Central memory CD8-positive, alpha-beta T cell (primary cell): ENCODE measurements at regions not wholly inside any gene's neighbourhood (a gene's known extent, or its start where the extent isn't known, plus 50 kb on each side); places are given as distances from the start of the nearest gene placed in this dataset.

ENCODE experiments used
- ATAC-seq: fragments of 150-1000 bp; cut with Tn5 transposase; replicated peaks from 2 replicates; pipeline ENCODE4 v1.10.0; 2022; ENCODE audit warnings: mild to moderate bottlenecking, moderate FRiP score, moderate number of reproducible peaks; ENCODE audit not compliant: poor library complexity, severe bottlenecking; ENCODE audit errors: extremely low read depth
- DNase-seq, 2 donors: peaks; one replicate each; pipeline ENCODE4 v3.0.0; 2021; ENCODE audit warnings: low spot score in 2 of 2
- H3K27ac Mint-ChIP-seq: one replicate; pipeline ENCODE4 v1.8.0; 2022; ENCODE audit warnings: low read depth, mild to moderate bottlenecking, moderate library complexity, mixed read lengths
- H3K27me3 Mint-ChIP-seq: one replicate; pipeline ENCODE4 v1.8.0; 2022; ENCODE audit warnings: mixed read lengths
- H3K36me3 Mint-ChIP-seq: one replicate; pipeline ENCODE4 v1.8.0; 2022; ENCODE audit warnings: mild to moderate bottlenecking, moderate library complexity, mixed read lengths; ENCODE audit not compliant: insufficient read depth
- H3K4me1 Mint-ChIP-seq: one replicate; pipeline ENCODE4 v1.8.0; 2022; ENCODE audit warnings: mixed read lengths
- H3K4me3 Mint-ChIP-seq: one replicate; pipeline ENCODE4 v1.8.0; 2022; ENCODE audit warnings: mild to moderate bottlenecking, moderate library complexity, mixed read lengths
- H3K9me3 Mint-ChIP-seq: one replicate; pipeline ENCODE4 v1.8.0; 2022; ENCODE audit warnings: mixed read lengths

GRCh38 chr1:38625939-38626338 is 233.6 kb downstream of the RRAGC start:
- Mint-ChIP-seq H3K4me1 (no peaks in the 10 kb centered on the region), H3K36me3 (peaks cover 1% of the 10 kb centered on the region), H3K9me3 (no peaks in the 10 kb centered on the region), H3K27me3 (peaks cover 32% of the 10 kb centered on the region), H3K4me3 (no peak overlapping the region), H3K27ac (no peak overlapping the region)
- DNase-seq (no peak), ATAC-seq (no peak)

GRCh38 chr1:38624336-38625039 is 235.1 kb downstream of the RRAGC start:
- Mint-ChIP-seq H3K9me3 (no peaks in the 10 kb centered on the region), H3K4me1 (no peaks in the 10 kb centered on the region), H3K4me3 (no peak overlapping the region), H3K36me3 (no peaks in the 10 kb centered on the region), H3K27ac (no peak overlapping the region), H3K27me3 (peaks cover 28% of the 10 kb centered on the region)
- ATAC-seq, result no peak
- DNase-seq, result no peak

GRCh38 chr1:38623529-38623928 is 236.0 kb downstream of the RRAGC start:
- no peak overlapping the region for H3K4me3 Mint-ChIP-seq
- DNase-seq, result no peak
- no peaks in the 10 kb centered on the region for H3K4me1 Mint-ChIP-seq
- ATAC-seq, result no peak
- H3K27ac Mint-ChIP-seq, result no peak overlapping the region
- H3K9me3 Mint-ChIP-seq, result no peaks in the 10 kb centered on the region
- H3K36me3 Mint-ChIP-seq, result no peaks in the 10 kb centered on the region
- H3K27me3 Mint-ChIP-seq, result peaks cover 35% of the 10 kb centered on the region

GRCh38 chr1:38622197-38622596 is 237.4 kb downstream of the RRAGC start:
- Mint-ChIP-seq H3K27ac (no peak overlapping the region), H3K27me3 (peaks cover 37% of the 10 kb centered on the region), H3K36me3 (no peaks in the 10 kb centered on the region), H3K4me1 (no peaks in the 10 kb centered on the region), H3K9me3 (no peaks in the 10 kb centered on the region), H3K4me3 (no peak overlapping the region)
- DNase-seq, result no peak
- ATAC-seq, result no peak

- H3K4me1 Mint-ChIP-seq, result no peaks in the 10 kb centered on the region
Observed at GRCh38 chr1:38616846-38617245, 242.7 kb downstream of the RRAGC start.

GRCh38 chr1:38615680-38616079 is 243.9 kb downstream of the RRAGC start:
- DNase-seq, result no peak
- Mint-ChIP-seq H3K4me3 (no peak overlapping the region), H3K27ac (no peak overlapping the region), H3K27me3 (peaks cover 75% of the 10 kb centered on the region), H3K4me1 (no peaks in the 10 kb centered on the region), H3K36me3 (no peaks in the 10 kb centered on the region), H3K9me3 (peaks cover 10% of the 10 kb centered on the region)
- no peak for ATAC-seq

More at GRCh38 chr1:38616846-38617245, 242.7 kb downstream of the RRAGC start:
- Mint-ChIP-seq H3K27me3 (peaks cover 63% of the 10 kb centered on the region), H3K9me3 (peaks cover 10% of the 10 kb centered on the region), H3K4me3 (no peak overlapping the region), H3K27ac (no peak overlapping the region), H3K36me3 (no peaks in the 10 kb centered on the region)
- ATAC-seq (no peak), DNase-seq (no peak)

GRCh38 chr1:38614861-38615260 is 244.7 kb downstream of the RRAGC start:
- Mint-ChIP-seq H3K36me3 (no peaks in the 10 kb centered on the region), H3K4me3 (no peak overlapping the region), H3K27me3 (peaks cover 83% of the 10 kb centered on the region), H3K27ac (no peak overlapping the region), H3K9me3 (peaks cover 10% of the 10 kb centered on the region), H3K4me1 (no peaks in the 10 kb centered on the region)
- DNase-seq (no peak), ATAC-seq (no peak)

- H3K36me3 Mint-ChIP-seq, result no peaks in the 10 kb centered on the region
- H3K4me3 Mint-ChIP-seq, result no peak overlapping the region
- no peak overlapping the region for H3K27ac Mint-ChIP-seq
- ATAC-seq, result no peak
- peaks cover 86% of the 10 kb centered on the region for H3K27me3 Mint-ChIP-seq
- no peak for DNase-seq
- peaks cover 10% of the 10 kb centered on the region for H3K9me3 Mint-ChIP-seq
- H3K4me1 Mint-ChIP-seq, result no peaks in the 10 kb centered on the region
Observed at GRCh38 chr1:38613996-38614395, 245.6 kb downstream of the RRAGC start.

GRCh38 chr1:38612951-38613350 is 246.6 kb downstream of the RRAGC start:
- H3K4me3 Mint-ChIP-seq, result no peak overlapping the region
- peaks cover 84% of the 10 kb centered on the region for H3K27me3 Mint-ChIP-seq

GRCh38 chr1:38611664-38612211 is 247.8 kb downstream of the RRAGC start:
- DNase-seq (no peak), ATAC-seq (no peak)
- Mint-ChIP-seq H3K4me1 (no peaks in the 10 kb centered on the region), H3K27ac (no peak overlapping the region), H3K27me3 (peaks cover 82% of the 10 kb centered on the region), H3K36me3 (no peaks in the 10 kb centered on the region), H3K4me3 (no peak overlapping the region), H3K9me3 (peaks cover 10% of the 10 kb centered on the region)

More at GRCh38 chr1:38612951-38613350, 246.6 kb downstream of the RRAGC start:
- no peak for DNase-seq
- no peaks in the 10 kb centered on the region for H3K4me1 Mint-ChIP-seq
- no peak for ATAC-seq
- H3K9me3 Mint-ChIP-seq, result peaks cover 10% of the 10 kb centered on the region
- no peaks in the 10 kb centered on the region for H3K36me3 Mint-ChIP-seq
- H3K27ac Mint-ChIP-seq, result no peak overlapping the region

- Mint-ChIP-seq H3K4me1 (no peaks in the 10 kb centered on the region), H3K36me3 (no peaks in the 10 kb centered on the region), H3K9me3 (no peaks in the 10 kb centered on the region), H3K4me3 (no peak overlapping the region), H3K27ac (no peak overlapping the region), H3K27me3 (peaks cover 81% of the 10 kb centered on the region)
- ATAC-seq (no peak), DNase-seq (no peak)
Observed at GRCh38 chr1:38609166-38610025, 250.2 kb downstream of the RRAGC start.

- no peaks in the 10 kb centered on the region for H3K4me1 Mint-ChIP-seq
- no peaks in the 10 kb centered on the region for H3K36me3 Mint-ChIP-seq
- ATAC-seq, result no peak
- H3K27me3 Mint-ChIP-seq, result peaks cover 76% of the 10 kb centered on the region
- H3K27ac Mint-ChIP-seq, result no peak overlapping the region
- no peak overlapping the region for H3K4me3 Mint-ChIP-seq
- H3K9me3 Mint-ChIP-seq, result no peaks in the 10 kb centered on the region
- no peak for DNase-seq
Observed at GRCh38 chr1:38608202-38608864, 251.2 kb downstream of the RRAGC start.
